ENCODE measurements at regions not wholly inside any gene's neighbourhood (a gene's known extent, or its start where the extent isn't known, plus 50 kb on each side); places are given as distances from the start of the nearest gene placed in this dataset.

- H3K27ac Mint-ChIP-seq (ENCODE audit: unreplicated experiment) = peak overlapping the region; percentile 75
Measured at GRCh38 chr6:14711056-14711703, 534.7 kb upstream of the JARID2 start.

GRCh38 chr6:14711704-14712379, 534.0 kb upstream of the JARID2 start:
- Mint-ChIP-seq H3K4me3 (ENCODE audit: unreplicated experiment) (no peak overlapping the region), H3K27ac (ENCODE audit: unreplicated experiment) (peak overlapping the region; percentile 75), H3K27me3 (ENCODE audit: low read depth, unreplicated experiment) (peaks cover 6% of the 10 kb centered on the region), H3K9me3 (ENCODE audit: unreplicated experiment) (peaks cover 4% of the 10 kb centered on the region), H3K36me3 (ENCODE audit: low read depth, unreplicated experiment) (no peaks in the 10 kb centered on the region), H3K4me1 (ENCODE audit: low read depth, unreplicated experiment) (peaks cover 36% of the 10 kb centered on the region)
- Histone ChIP-seq H3K9ac (ENCODE audit: low read length) (peak overlapping the region; percentile 29), H3K4me3 (ENCODE audit: insufficient read depth, low read depth, low read length) (no peak overlapping the region), H3K4me2 (ENCODE audit: low read length) (no peak overlapping the region), H3K27me3 (ENCODE audit: insufficient read depth, low read length) (no peaks in the 10 kb centered on the region), H2AFZ (ENCODE audit: low read depth, low read length) (no peak overlapping the region), H3K79me2 (ENCODE audit: insufficient read depth, low read length) (no peaks in the 10 kb centered on the region), H3K27ac (ENCODE audit: low read depth, low read length) (peak overlapping the region; percentile 93), H4K20me1 (ENCODE audit: insufficient read depth, low read length) (no peaks in the 10 kb centered on the region), H3K4me1 (ENCODE audit: insufficient read depth, low read length) (peaks cover 43% of the 10 kb centered on the region), H3K36me3 (ENCODE audit: insufficient read depth, low read length) (no peaks in the 10 kb centered on the region), H3K9me3 (ENCODE audit: insufficient read depth, low read depth, low read length) (no peaks in the 10 kb centered on the region)
- DNase-seq (ENCODE audit: low read depth) = no peak
- FAIRE-seq = no peak
- TF ChIP-seq, protein P1, sequence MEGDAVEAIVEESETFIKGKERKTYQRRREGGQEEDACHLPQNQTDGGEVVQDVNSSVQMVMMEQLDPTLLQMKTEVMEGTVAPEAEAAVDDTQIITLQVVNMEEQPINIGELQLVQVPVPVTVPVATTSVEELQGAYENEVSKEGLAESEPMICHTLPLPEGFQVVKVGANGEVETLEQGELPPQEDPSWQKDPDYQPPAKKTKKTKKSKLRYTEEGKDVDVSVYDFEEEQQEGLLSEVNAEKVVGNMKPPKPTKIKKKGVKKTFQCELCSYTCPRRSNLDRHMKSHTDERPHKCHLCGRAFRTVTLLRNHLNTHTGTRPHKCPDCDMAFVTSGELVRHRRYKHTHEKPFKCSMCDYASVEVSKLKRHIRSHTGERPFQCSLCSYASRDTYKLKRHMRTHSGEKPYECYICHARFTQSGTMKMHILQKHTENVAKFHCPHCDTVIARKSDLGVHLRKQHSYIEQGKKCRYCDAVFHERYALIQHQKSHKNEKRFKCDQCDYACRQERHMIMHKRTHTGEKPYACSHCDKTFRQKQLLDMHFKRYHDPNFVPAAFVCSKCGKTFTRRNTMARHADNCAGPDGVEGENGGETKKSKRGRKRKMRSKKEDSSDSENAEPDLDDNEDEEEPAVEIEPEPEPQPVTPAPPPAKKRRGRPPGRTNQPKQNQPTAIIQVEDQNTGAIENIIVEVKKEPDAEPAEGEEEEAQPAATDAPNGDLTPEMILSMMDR (IDR thresholded peaks at IDR 0.05; ENCODE audit: insufficient read depth, low read depth, low read length) = no peak
- no peak for TF ChIP-seq EZH2 (IDR thresholded peaks at IDR 0.05; ENCODE audit: insufficient read depth, low read length)

More at GRCh38 chr6:14711056-14711703, 534.7 kb upstream of the JARID2 start:
- peaks cover 4% of the 10 kb centered on the region for H3K27me3 Mint-ChIP-seq (ENCODE audit: low read depth, unreplicated experiment)
- TF ChIP-seq, protein P1 (IDR thresholded peaks at IDR 0.05; ENCODE audit: insufficient read depth, low read depth, low read length) = peak; percentile 87
- no peak for TF ChIP-seq EZH2 (IDR thresholded peaks at IDR 0.05; ENCODE audit: insufficient read depth, low read length)
- no peaks in the 10 kb centered on the region for H3K36me3 Mint-ChIP-seq (ENCODE audit: low read depth, unreplicated experiment)
- peak overlapping the region; percentile 29 for H3K4me2 ChIP-seq (ENCODE audit: low read length)
- no peaks in the 10 kb centered on the region for H4K20me1 ChIP-seq (ENCODE audit: insufficient read depth, low read length)
- H3K4me3 Mint-ChIP-seq (ENCODE audit: unreplicated experiment) = no peak overlapping the region
- H3K79me2 ChIP-seq (ENCODE audit: insufficient read depth, low read length) = no peaks in the 10 kb centered on the region
- H3K4me1 Mint-ChIP-seq (ENCODE audit: low read depth, unreplicated experiment) = peaks cover 41% of the 10 kb centered on the region
- H2AFZ ChIP-seq (ENCODE audit: low read depth, low read length) = peak overlapping the region; percentile 0
- peak overlapping the region; percentile 93 for H3K27ac ChIP-seq (ENCODE audit: low read depth, low read length)
- H3K4me3 ChIP-seq (ENCODE audit: insufficient read depth, low read depth, low read length) = no peak overlapping the region
- FAIRE-seq (peak; percentile 70), DNase-seq (ENCODE audit: low read depth) (peak; percentile 88)
- H3K36me3 ChIP-seq (ENCODE audit: insufficient read depth, low read length) = no peaks in the 10 kb centered on the region
- H3K9me3 ChIP-seq (ENCODE audit: insufficient read depth, low read depth, low read length) = no peaks in the 10 kb centered on the region
- H3K9me3 Mint-ChIP-seq (ENCODE audit: unreplicated experiment) = no peaks in the 10 kb centered on the region
- H3K27me3 ChIP-seq (ENCODE audit: insufficient read depth, low read length) = no peaks in the 10 kb centered on the region
- H3K4me1 ChIP-seq (ENCODE audit: insufficient read depth, low read length) = peaks cover 46% of the 10 kb centered on the region
- peak overlapping the region; percentile 29 for H3K9ac ChIP-seq (ENCODE audit: low read length)
